ENCODE measurements at regions not wholly inside any gene's neighbourhood (a gene's known extent, or its start where the extent isn't known, plus 50 kb on each side); places are given as distances from the start of the nearest gene placed in this dataset.

DNA sequence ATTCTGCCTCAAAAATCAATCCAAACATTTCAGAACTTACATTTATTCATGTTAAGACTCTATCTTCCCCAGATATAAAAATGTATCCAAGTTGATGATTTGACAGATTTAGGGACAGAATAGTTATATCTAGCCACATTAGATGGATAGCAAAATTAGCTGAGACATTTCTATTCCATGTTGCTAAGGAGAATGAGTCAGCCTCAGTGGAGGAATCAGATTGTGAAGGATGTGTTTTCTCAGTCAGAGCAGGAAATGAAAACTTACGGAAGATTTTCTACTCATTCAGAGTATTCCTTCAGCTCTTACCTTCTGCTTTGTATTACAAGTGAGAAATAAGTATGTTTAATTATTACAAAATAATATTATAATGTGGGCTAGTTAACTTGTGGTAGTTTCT, 556.3 kb upstream of the ANO3 start:
- Histone ChIP-seq H3K4me2 (ENCODE audit: low read length) (no peak overlapping the region), H4K20me1 (ENCODE audit: insufficient read depth) (no peaks in the 10 kb centered on the region), H3K79me2 (ENCODE audit: insufficient read depth, low read length) (no peaks in the 10 kb centered on the region), H3K4me1 (ENCODE audit: control insufficient read depth in 1 of 2, insufficient read depth in 2 of 2, low read length in 2 of 2) (no peaks in the 10 kb centered on the region), H3K27me3 (ENCODE audit: insufficient read depth, low read length) (no peaks in the 10 kb centered on the region), H3K27ac (ENCODE audit: low read depth, low read length) (no peak overlapping the region), H3K9me2 (ENCODE audit: insufficient read depth) (no peaks in the 10 kb centered on the region), H2AFZ (ENCODE audit: low read depth, low read length, poor library complexity, severe bottlenecking) (no peak overlapping the region), H3K36me3 (ENCODE audit: control insufficient read depth in 1 of 2, insufficient read depth in 2 of 2, low read length in 2 of 2) (no peaks in the 10 kb centered on the region), H3K9ac (ENCODE audit: low read length) (no peak overlapping the region), H3K9me3 (ENCODE audit: control insufficient read depth in 1 of 2, insufficient read depth in 1 of 2, low read depth in 1 of 2, low read length in 2 of 2) (peaks cover 5 to 15% of the 10 kb centered on the region in 2 experiments; a peak in 3 of 4 replicates), H3K4me3 (replicated peaks in 1 of 2; ENCODE audit: low read depth in 1 of 2, low read length in 2 of 2) (no peak overlapping the region)
- ChIA-PET POLR2A (no interaction called here), CTCF (no interaction called here), RAD21 (ENCODE audit: low non-redundant PET in 1 of 2, low total read pairs in 2 of 2, uncharacterized antibody in 2 of 2, unreplicated experiment in 2 of 2) (no interaction called here)
- no TSS peak for BruUV-seq (replicated peaks)
- TF ChIP-seq POLR2AphosphoS5 (IDR thresholded peaks at IDR 0.05; ENCODE audit: low read depth, low read length), result no peak
- TF ChIP-seq TCF7L2 (IDR thresholded peaks at IDR 0.05; ENCODE audit: borderline replicate concordance, extremely low read depth, insufficient read depth, insufficient read length), result no peak
- no peak for TF ChIP-seq FOSL1 (IDR thresholded peaks at IDR 0.05; ENCODE audit: low read depth)
- no peak for TF ChIP-seq EGR1 (IDR thresholded peaks at IDR 0.05; ENCODE audit: low read depth)
- no peak for TF ChIP-seq SP1 (IDR thresholded peaks at IDR 0.05; ENCODE audit: low read depth)
- TF ChIP-seq ELF1 (IDR thresholded peaks at IDR 0.05; ENCODE audit: borderline replicate concordance, low read depth), result no peak
- TF ChIP-seq CBX3 (IDR thresholded peaks at IDR 0.05; ENCODE audit: low read depth), result no peak
- TF ChIP-seq, protein P1, sequence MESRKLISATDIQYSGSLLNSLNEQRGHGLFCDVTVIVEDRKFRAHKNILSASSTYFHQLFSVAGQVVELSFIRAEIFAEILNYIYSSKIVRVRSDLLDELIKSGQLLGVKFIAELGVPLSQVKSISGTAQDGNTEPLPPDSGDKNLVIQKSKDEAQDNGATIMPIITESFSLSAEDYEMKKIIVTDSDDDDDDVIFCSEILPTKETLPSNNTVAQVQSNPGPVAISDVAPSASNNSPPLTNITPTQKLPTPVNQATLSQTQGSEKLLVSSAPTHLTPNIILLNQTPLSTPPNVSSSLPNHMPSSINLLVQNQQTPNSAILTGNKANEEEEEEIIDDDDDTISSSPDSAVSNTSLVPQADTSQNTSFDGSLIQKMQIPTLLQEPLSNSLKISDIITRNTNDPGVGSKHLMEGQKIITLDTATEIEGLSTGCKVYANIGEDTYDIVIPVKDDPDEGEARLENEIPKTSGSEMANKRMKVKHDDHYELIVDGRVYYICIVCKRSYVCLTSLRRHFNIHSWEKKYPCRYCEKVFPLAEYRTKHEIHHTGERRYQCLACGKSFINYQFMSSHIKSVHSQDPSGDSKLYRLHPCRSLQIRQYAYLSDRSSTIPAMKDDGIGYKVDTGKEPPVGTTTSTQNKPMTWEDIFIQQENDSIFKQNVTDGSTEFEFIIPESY (IDR thresholded peaks at IDR 0.05; ENCODE audit: extremely low read depth, insufficient replicate concordance, low read length), result no peak
- TF ChIP-seq REST (IDR thresholded peaks at IDR 0.05; ENCODE audit: low read depth), result no peak
- TF ChIP-seq ZNF274 (IDR thresholded peaks at IDR 0.05; ENCODE audit: low read depth, low read length), result no peak
- no peak for TF ChIP-seq JUND (IDR thresholded peaks at IDR 0.05)
- TF ChIP-seq POLR2A (IDR thresholded peaks at IDR 0.05; ENCODE audit: borderline replicate concordance, extremely low read depth, insufficient read depth, insufficient read length), result no peak
- no peak for TF ChIP-seq SIN3A (IDR thresholded peaks at IDR 0.05; ENCODE audit: low read depth)
- TF ChIP-seq EZH2phosphoT487 (IDR thresholded peaks at IDR 0.05; ENCODE audit: borderline replicate concordance), result no peak
- ATAC-seq (no peak), DNase-seq (ENCODE audit: low read depth, low spot score) (no peak)
- intact Hi-C loops (cut with micrococcal nuclease), result no loop called here

Data from HCT116 (cell line).